Vagina (tissue), 2 donors: ENCODE measurements at regions not wholly inside any gene's neighbourhood (a gene's known extent, or its start where the extent isn't known, plus 50 kb on each side); places are given as distances from the start of the nearest gene placed in this dataset.

Experiments
- CTCF ChIP-seq, 3 experiments: fragments of 450-650 bp in 2 of 3; fragments of 200-600 bp in 1 of 3; sonication (generic) in 1 of 3; IDR thresholded peaks; one replicate each; pipeline ENCODE4 v1.5.1; 2017 to 2019; ENCODE audit warnings: antibody characterized with exemption in 3 of 3, mild to moderate bottlenecking in 2 of 3, moderate library complexity in 2 of 3
- POLR2A ChIP-seq, 2 donors: fragments of 450-650 bp; IDR thresholded peaks; one replicate each; pipeline ENCODE4 v1.6.1; 2017; ENCODE audit warnings: antibody characterized with exemption in 2 of 2, mild to moderate bottlenecking in 2 of 2, moderate library complexity in 2 of 2
- POLR2AphosphoS5 ChIP-seq, 2 donors: sonication (generic); formaldehyde crosslinking; IDR thresholded peaks; one replicate each; pipeline ENCODE4 v1.9.0; 2017; ENCODE audit warnings: antibody characterized with exemption in 2 of 2, mild to moderate bottlenecking in 2 of 2, low read depth in 1 of 2; ENCODE audit not compliant: insufficient read depth in 1 of 2

GRCh38 chr2:76159042-76159648, 448.4 kb upstream of the GCFC2 start:
- TF ChIP-seq POLR2A (IDR thresholded peaks at IDR 0.05): no peak
- TF ChIP-seq CTCF (IDR thresholded peaks at IDR 0.05): no peak
- no peak for TF ChIP-seq POLR2AphosphoS5 (IDR thresholded peaks at IDR 0.05; ENCODE audit: insufficient read depth in 1 of 2, low read depth in 1 of 2)
